DMS53 treated with DMSO at 0.1 percent for 48 hours (cell line): ENCODE measurements at regions not wholly inside any gene's neighbourhood (a gene's known extent, or its start where the extent isn't known, plus 50 kb on each side); places are given as distances from the start of the nearest gene placed in this dataset.
"Not testable (repeated sequence)": the region's sequence is repeated elsewhere in the genome, so short reads cannot be mapped to it uniquely, and the experiment has no call there.

ENCODE experiments used
- DNase-seq: peaks from one replicate; lab custom pipeline; 2025; ENCODE audit not compliant: unreplicated experiment; lab: John Stamatoyannopoulos, UW

DNA sequence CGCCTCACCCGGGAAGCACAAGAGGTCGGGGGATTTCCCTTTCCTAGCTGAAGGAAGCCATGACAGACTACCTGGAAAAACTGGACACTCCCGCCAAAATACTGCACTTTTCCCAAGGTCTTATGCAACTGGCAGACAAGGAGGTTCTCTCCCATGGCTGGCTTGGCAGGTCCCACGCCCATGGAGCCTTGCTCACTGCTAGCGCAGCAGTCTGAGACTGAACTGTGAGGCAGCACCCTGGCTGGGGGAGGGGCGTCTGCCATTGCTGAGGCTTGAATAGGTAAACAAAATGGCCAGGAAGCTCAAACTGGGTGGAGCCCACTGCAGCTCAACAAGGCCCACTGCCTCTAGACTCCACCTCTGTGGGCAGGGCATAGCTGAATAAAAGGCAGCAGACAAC lies 92.1 kb downstream of the C4BPA start:
- DNase-seq: not testable (repeated sequence)

DNA sequence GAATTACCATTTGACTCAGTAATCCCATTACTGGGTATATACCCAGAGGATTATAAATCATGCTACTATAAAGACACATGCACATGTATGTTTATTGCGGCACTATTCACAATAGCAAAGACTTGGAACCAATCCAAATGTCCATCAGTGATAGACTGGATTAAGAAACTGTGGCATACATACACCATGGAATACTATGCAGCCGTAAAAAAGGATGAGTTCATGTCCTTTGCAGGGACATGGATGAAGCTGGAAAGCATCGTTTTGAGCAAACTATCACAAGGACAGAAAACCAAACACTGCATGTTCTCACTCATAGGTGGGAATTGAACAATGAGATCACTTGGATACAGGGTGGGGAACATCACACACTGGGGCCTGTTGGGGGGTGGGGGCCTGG lies 97.5 kb downstream of the C4BPA start:
- DNase-seq: not testable (repeated sequence)

DNA sequence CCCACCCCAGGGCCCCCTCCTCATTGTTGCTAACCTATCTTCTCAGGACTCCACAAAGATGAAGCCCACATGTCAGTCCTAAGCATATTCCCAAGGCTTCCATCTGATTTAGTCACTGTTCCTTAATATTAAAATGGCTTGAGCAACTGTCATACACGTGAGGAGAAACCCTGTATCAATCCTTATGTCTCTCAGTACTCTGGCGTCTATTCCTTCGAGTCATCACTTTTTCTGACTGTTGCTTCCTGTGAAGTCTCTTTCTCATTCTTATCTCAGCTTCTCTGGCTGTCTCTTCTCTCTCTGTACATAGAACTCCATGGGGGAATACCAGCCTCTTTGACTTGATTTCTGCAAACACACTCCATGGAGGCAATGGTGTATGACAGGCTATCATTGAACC lies 98.4 kb downstream of the C4BPA start:
- no peak for DNase-seq

DNA sequence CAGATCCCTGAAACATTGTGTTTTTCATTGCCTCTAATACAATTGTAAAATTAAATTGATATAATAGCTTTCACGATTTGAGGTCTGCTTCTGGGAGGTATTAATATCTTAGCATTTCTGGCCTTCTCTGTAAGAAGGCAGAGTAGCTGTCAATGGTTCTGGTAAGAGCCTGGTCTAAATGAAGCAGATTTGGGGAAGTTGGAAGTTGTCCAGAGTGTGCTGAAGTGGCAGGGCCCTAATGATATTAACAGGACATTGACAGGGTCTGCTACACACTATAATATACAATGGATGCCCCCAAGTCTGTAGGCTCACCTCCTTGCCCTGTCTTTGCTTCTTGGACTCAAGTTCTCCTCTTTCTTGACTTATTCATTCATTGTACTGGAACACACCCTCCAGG lies 99.5 kb downstream of the C4BPA start:
- DNase-seq: no peak

DNA sequence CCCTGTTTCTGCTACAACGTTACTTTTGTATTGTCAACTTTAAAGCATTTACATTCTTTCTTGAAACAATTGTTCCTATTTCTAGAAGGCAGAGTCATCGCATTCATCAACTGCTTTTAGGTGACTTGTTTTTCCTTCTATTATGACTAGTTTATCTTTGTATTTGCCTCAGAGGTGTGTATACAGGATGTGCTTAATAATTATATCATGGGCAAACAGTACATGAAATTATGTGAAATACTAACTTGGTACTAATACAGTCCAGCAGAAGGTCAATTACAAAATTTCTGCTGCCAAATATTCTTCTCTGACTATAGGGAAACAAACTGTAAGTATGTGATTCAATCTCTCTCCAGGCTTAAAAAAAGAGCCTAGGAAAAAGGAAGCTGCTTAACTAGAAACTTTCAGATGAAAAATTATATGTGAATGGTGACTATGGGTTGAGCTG lies 101.6 kb downstream of the C4BPA start:
- no peak for DNase-seq

DNA sequence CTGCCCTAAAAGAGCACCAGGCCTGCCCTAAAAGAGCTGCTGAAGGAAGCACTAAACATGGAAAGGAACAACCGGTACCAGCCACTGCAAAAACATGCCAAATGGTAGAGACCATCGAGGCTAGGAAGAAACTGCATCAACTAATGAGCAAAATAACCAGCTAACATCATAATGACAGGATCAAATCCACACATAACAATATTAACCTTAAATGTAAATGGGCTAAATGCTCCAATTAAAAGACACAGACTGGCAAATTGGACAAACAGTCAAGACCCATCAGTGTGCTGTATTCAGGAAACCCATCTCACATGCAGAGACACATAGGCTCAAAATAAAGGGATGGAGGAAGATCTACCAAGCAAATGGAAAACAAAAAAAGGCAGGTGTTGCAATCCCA lies 104.7 kb downstream of the C4BPA start:
- not testable (repeated sequence) for DNase-seq

DNA sequence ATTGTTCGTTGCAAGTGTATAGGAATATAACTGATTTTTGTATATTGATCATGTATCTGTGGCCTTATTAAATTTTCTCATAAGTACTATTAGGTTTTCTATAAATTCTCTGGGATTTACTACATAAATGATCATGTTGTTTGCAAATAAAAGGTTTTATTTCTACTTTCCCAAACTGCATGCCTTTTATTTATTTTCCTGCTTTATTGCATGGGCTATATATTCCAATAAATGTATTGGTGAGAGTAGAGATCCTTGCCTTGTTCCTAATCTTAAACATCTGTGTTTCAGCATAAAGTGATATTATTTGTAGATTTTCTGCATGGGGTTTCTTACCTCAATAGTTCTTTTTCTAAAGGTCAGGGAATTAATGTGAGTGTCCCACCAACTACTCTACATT lies 107.0 kb upstream of the CD55 start:
- no peak for DNase-seq

DNA sequence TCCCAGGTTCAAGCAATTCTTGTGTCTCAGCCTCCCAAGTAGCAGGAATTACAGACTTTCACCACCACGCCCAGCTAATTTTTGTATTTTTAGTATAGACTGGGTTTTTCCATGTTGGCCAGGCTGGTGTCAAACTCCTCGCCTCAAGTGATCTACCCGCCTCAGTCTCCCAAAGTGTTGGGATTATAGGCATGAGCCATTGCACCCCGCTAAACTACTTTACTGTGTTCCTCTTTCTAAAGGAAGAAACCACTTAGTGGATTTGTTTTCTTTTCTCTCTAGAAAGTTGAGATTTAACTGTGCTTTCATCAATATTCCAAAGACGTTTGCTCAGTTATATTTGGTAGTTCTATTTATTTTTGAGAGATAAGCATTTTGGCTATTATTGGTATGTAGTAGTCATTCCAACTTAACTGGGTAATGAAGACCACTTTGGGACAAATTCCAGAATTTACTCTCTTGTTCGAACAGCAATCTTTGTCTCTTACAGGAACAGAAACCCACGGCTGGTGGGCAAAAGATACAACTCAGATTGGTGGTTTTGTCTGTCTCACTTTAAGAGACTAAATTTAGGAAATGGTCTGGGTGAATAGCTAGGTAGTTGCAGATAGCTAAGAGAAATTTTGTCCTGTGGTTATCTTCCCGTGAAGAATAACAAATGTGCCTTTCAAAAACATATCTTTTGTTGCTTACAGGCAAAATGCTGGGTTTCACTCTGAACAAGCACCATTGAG lies 103.5 kb upstream of the CD55 start:
- DNase-seq: no peak

DNA sequence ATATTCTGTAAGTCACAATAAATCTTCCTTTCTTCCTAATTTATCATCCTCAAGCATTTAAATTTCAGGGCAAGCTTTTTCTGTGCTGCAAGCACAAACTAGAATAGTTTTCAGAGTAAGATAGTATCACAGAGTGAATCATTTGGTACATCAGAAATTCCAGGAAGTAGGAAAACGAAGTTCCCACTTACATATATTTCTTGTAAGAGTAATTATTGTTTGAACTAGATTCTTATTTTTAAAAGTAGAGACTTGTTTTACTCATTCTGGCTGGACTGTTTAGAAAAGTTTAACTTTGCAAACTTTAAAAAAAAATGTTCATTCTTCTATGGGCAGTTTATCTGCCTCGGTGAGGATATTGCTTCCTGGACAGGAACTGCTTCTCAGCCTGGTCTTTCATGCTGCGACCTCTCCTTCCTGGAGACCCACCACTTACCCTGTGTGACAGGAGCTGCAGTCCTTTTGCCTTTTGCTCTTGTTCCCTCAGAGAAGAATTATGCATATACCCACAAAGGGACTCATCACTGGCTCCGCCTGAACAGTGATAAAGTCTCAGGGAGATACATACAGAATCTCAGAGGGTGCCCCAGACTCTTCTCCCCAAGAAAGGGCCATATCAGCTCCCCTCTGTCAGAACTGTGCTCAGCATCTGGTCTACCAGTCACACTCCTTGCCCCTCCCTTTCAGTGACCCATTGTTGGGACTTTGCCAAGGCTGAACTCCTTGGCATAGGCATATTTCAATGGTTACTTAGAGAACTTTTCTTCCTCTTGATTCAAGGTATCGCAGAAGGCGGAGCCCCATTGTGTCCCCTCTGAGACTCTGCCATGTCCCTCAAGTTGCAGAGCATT lies 102.7 kb upstream of the CD55 start:
- no peak for DNase-seq

DNA sequence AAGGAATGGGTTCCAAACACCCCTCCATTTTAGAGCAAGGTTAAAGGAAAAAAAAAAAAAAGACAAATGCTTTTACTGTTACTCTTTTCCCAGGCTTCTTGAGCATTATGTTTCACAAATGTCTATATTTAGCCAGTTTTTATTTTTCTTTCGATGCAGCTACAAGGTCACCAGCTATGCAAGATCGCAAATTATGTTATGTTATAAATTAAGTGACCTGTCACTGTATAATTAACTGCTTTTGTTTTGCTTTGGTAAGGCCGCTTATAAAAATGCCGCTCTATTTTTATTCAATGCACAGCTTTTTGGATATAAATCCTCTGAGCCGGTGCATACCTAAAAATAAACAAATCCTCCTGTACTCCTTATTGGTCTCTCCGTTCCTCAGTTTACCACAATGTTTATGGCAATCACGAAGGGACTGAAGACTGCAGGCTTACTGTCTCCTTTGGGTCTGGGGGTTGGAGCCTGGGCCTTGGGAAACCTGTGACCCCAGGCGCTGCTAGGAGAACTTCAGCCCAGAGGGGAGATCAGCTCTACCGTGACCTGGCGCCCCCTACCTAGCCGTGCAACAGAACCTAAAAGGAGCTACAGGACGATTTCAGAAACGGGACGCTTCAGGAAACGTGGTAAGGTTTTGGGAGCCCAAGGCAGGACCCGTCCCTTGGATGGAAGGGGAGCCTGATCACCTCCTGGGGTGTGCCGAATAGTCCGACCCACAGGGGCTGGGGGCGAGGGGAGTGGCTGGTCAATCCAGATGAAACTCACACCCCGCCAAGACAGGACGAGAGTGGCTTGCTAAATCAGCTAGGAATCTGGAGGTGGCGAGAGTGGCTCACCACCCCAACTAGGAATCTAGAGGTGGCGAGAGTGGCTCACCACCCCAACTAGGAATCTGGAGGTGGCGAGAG lies 101.2 kb upstream of the CD55 start:
- DNase-seq: no peak

DNA sequence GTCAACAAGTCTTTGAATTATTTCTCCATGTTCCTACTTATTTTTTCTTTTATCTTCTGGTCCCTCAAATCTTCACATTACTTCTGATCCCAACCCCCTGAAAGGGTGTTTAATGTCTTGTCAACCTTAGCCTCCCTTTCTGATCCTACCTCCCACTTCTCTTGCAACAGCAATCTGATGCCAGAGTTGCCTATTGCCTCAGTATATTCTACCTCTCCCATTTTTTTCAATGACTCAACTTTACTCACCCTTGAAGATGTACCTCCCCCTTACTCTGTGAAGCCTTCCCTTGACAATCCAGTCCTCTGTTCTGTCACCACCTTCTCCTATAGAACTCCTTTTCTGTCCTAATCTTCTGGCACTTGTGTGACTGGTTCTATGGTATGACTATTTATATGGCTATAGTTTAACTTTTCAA lies 99.5 kb upstream of the CD55 start:
- peak; percentile 9 for DNase-seq

DNA sequence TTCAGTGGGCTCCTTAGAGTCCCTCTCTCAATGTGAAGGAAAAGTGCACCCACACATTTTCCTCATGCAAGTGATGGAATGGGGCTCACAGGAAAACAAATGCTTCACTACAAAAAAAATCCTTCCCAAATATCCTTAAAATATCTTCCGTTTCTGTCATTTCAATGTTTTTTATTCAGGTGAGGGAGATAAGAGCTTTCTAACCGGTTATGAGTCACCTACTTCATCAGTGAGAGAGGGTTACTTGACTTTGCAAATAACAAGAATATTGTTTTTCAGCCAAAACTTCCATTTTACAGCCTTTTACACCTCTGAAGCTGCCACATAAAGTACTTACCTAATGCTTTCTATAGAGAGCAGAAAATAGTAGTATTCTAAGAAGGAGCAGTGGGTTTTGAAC lies 98.3 kb upstream of the CD55 start:
- DNase-seq: peak; percentile 89

DNA sequence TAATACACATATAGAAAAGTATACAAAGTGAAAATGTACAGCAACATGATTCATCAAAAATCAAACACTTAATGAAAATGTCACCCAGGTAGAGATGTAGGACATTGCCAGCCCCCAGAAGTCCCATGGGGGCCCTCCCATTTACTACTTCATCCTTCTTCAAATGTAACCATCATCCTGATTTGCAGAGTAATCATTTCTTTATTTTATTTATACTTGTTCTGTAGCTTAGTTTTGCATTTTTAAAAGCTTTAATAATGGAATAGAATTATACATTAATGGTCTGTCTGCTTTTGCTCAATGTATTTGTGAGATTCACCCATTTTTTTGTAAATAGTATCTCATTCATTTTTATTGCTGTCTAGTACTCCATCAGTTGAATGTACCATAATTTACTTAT lies 96.8 kb upstream of the CD55 start:
- DNase-seq: no peak

DNA sequence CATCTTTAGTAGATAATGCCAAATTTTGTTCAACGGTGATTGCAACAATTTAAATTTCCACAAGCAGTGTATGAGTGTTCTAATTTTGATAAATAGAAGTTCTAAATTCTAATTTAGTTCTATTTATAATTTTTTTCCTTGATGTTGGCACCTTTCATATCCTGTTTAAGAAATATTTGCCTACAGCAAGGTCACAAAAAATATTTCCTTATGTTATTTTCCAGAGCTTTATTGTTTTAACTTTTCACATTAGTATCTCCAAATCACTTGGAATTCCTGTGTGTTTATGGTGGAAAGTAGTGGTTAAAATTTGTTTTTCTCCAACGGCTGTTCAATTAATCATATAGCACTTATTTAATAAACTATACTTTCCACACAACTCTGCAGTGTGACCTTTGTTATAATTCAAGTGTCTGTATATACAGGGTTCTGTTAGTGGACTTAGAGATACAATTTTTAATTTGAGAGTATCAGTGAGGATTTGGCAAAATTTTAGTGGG lies 94.3 kb upstream of the CD55 start:
- no peak for DNase-seq

DNA sequence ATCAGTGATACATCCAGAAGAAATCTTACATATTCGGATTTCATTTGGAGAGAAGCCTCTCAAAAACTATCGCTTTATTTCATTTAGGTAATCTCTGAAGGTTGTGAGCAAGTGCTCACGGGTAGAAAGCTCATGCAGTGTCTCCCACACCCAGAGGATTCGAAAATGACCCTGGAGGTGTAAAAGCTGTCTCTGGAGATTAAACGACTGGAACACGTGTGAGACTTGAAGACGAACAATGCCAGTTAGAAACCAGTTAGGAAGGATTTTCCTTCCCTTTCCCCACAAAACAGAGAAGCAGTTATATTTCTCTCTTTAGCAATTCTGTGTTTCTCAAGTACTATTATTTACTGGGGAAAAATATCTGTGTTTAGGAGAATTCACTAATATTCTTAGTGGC lies 92.5 kb upstream of the CD55 start:
- DNase-seq: no peak

DNA sequence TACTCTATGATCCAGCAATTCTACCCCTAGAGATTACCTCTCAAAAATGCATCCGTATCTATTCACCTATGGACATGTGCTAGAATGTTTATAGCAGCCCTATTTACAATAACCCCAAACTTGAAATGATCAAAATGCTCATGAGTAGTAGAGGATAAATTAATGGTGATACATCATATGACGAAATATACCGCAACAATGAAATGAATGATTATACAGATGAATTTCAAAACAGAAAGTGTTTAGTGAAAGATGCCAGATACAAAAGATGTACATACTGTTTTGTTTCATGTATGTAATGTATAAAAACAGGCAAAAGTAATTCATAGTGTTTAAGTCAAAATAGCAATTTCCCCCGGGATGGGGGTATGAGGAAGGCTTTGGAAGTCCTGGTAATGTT lies 91.0 kb upstream of the CD55 start:
- no peak for DNase-seq

DNA sequence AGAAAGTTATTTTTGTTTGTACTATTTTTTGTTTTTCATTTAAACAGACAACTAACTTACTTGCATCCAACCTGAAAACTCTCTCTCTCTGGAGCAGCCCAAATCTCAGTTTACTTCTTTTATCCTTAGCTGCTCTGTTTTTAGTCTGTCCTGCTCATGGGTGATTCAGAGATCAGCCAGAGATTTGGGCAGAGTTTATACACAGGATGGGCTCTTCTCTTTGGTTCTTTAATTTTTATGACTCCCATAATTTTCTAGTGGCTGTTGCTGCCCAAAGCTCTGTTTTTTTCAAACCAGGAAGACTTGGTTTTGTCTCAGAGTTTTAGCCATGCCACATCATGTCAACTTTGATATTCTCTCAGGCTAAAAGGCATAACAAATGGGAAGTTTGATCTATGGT lies 86.8 kb upstream of the CD55 start:
- no peak for DNase-seq

DNA sequence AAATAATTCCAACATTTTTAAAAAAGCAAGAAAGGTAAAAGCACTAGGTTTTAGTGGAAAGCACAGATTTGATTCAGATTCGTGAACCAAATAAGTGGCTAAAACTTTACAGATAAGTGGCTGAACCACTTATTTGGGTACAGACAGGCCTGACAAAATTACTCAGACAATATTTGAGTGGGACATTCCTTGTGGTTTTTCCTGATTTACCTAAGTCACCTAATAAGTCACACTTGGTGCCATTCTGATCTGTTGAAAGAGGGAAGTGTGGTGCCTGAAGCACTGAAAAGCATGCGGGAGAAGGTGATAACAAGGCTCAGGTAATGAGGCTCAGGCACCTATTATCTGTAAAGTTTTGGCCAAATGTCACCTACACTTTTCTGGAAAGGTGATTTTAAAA lies 81.6 kb upstream of the CD55 start:
- no peak for DNase-seq

DNA sequence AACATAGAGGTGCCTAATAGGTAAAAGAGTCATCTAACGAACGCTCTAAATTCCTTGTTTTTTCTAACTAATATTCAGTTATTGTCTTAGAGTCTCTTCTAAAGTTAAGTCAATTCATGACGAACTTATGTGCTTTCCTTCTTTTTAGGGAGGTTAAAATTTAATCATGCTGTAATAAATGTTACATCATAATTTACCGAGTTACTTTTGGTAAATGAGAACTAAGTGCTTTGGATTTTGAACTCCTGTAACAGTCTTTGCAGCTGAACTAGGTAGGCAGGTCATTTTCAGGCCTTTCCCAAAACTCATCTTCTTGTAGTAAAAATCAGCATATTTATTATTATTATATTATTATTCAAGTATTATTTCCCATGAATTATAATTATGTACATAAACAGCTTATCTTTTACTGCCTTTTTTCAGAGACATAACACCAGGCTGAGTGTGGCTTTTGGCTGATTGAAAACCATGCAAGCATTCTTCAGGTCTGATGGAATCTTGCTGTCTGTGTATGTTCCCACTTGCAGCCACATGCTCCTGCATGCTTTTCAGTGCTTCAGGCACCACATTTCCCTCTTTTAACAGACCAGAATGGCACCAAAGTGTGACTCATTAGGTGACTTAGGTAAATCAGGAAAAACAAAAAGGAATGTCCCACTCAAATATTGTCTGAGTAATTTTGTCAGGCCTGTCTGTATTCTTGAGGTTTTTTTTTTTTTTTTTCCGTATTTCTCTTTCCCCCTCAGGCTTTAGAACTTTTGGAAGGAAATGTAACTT lies 81.0 kb upstream of the CD55 start:
- no peak for DNase-seq

DNA sequence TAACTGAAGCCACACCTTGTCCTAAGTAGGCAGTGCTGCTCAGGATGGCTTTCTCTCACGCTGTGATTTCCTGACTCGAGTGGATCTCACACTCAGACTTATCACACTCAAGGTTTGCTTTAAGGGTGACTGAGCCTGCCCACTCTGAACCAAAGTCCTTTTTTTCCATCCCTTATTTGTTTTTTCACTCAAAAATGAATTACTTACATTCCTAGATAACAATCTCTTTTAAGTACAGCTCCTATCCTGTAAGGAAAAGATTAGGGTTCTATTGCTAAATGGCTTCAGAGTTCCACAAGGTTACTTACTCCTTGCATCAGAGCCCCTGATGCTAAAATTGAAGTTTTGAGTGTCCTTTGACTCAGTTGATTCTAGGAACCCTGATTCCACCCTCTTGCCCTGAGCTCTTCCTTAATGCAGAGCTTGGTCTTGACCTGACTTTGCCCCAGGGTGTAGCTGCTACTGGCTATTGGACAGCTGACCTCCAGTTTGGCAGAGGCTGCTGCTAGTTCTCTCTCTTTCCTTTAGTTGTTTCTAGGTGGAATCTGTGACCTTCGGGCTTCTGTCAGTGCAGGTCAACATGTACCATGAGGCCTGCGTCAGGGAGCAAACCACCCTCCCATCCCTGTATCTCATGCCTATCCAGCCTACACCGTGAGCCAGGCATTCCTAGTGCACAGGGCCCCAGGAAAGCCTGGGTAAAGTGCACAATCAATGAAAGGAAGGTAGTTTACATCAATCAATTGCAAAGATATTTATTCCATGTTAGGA lies 80.1 kb upstream of the CD55 start:
- no peak for DNase-seq
